GM12875 (cell line): ENCODE measurements at regions not wholly inside any gene's neighbourhood (a gene's known extent, or its start where the extent isn't known, plus 50 kb on each side); places are given as distances from the start of the nearest gene placed in this dataset.

Source experiments
- H3K4me3 ChIP-seq: one replicate; pipeline ENCODE4 v1.5.1; 2011; ENCODE audit warnings: low read depth, low read length, control low read depth
- TF ChIP-seq, protein P1 (sequence below): IDR thresholded peaks from 2 replicates; pipeline ENCODE4 v1.5.1; 2011; ENCODE audit warnings: low read depth, mild to moderate bottlenecking, control low read depth, inconsistent platforms, low read length, moderate library complexity, borderline replicate concordance; ENCODE audit not compliant: insufficient read depth

DNA sequence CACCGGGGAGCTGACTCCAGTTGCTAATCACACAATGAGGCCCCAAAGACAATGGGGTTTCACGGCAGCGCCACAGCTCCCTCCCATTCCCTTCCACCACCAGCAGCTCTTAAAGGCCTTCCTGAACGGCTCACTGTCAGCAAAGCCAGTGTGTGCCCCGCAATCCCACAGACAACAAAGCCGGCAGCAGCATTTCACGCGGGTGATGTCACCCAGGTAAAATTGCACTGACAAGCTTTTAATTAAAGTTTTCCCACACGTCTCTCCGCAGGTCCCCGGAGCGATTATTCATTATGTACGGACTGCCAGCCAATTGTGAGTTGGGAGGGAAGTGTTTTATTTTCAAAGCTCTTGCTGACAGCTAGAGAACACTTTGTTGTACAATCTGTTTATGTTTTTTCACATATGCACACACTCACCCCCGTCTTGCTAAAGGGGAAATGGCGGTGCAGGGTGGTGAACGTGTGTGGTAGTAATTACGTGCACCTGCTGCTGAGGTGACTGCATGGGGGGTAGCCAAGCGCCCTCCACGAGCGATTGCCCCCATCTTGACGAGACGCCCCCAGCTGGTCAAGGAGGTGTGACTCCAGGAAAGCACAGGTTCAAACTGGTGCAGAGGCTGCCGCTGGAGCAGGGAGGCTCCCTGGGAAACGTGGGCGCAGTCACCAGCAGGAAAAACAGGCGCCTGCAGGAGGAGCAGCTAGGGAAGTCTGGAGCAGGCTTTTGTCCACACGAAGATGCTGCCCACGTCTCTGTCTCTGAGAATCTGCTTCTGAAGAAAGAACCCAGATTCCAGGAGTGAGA, 65.0 kb downstream of the IRX2 start:
- TF ChIP-seq, protein P1, sequence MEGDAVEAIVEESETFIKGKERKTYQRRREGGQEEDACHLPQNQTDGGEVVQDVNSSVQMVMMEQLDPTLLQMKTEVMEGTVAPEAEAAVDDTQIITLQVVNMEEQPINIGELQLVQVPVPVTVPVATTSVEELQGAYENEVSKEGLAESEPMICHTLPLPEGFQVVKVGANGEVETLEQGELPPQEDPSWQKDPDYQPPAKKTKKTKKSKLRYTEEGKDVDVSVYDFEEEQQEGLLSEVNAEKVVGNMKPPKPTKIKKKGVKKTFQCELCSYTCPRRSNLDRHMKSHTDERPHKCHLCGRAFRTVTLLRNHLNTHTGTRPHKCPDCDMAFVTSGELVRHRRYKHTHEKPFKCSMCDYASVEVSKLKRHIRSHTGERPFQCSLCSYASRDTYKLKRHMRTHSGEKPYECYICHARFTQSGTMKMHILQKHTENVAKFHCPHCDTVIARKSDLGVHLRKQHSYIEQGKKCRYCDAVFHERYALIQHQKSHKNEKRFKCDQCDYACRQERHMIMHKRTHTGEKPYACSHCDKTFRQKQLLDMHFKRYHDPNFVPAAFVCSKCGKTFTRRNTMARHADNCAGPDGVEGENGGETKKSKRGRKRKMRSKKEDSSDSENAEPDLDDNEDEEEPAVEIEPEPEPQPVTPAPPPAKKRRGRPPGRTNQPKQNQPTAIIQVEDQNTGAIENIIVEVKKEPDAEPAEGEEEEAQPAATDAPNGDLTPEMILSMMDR = no peak
- no peak overlapping the region for H3K4me3 ChIP-seq

DNA sequence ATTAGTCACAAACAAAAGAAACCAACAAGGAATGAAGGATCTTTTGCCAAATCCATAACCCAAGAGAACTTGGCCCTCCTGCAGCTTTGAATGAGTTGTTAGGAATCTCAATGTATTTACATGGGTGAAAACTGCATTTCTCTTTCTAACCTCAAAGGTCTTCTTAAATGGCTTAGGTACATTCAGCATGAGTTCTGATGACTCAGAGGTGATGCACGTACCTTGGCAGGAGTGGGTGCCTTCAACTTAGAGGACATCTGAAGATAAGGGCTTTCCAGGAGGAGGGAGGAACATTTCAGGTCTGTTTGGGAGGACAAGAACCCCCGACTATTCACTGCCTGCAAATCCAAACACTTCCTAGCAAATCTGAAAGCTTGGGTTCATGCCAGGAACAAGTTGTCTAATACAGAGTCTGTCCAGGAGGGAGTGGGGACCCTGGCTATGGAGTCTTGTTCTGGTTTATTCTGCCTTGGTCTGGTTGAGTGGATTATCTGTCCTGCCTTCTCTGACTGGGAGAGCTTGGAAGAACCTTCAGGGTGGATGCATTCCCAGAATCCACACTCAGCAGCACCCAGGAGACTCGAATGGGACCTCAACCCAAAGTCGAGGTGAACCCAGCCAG, 65.7 kb downstream of the IRX2 start:
- no peak overlapping the region for H3K4me3 ChIP-seq
- TF ChIP-seq, protein P1 = no peak

DNA sequence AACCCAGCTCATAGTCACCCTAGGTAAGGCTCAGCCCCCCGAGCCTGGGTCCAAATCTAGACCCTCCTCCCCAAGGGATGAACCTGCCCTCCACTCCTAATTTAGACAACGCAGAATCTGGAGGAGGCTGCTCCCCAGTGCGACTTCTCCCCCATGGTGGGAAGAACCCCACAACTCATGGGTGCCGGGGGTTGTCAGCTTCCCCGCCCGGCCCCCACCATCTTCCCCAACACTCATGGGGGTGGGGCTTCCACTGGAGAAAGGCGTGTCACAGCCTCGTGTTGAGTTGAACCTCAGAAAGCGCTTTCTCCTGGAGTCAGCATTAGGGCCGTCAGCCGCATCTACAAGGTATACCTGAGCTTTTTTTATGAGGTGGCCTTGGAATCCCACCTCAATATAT, 66.9 kb downstream of the IRX2 start:
- TF ChIP-seq, protein P1 = no peak

DNA sequence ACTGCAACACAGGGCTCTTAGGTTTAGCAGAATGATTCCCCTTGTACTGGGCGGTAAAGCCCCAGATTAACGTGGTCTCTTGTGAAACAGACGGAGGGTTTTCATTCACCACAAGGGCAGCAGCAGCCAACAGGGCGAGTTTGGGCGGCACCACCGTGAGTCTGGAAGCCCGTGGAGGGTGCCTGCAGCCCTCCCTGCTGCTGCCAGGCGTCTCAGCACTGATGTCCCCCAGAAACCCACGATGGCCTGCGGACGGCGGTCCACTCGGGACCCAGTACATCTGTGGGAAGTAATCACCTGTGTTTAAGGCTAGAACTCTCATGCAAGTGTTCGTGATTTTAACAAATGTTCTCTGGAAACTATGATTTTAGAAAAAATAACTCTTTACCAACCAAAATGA, 67.8 kb downstream of the IRX2 start:
- no peak overlapping the region for H3K4me3 ChIP-seq
- TF ChIP-seq, protein P1 = no peak

More for the DNA sequence above, 66.9 kb downstream of the IRX2 start:
- H3K4me3 ChIP-seq = no peak overlapping the region

GRCh38 chr5:2681476-2681875, 70.0 kb downstream of the IRX2 start:
- H3K4me3 ChIP-seq = no peak overlapping the region
- TF ChIP-seq, protein P1 = no peak

- no peak overlapping the region for H3K4me3 ChIP-seq
- TF ChIP-seq, protein P1 = no peak
Observed at GRCh38 chr5:2680979-2681378, 70.5 kb downstream of the IRX2 start.

- TF ChIP-seq, protein P1 = no peak
- no peak overlapping the region for H3K4me3 ChIP-seq
Observed at GRCh38 chr5:2677689-2678088, 73.8 kb downstream of the IRX2 start.
